ENCODE measurements at regions not wholly inside any gene's neighbourhood (a gene's known extent, or its start where the extent isn't known, plus 50 kb on each side); places are given as distances from the start of the nearest gene placed in this dataset.

GRCh38 chr13:71219698-71220415, 647.1 kb downstream of the DACH1 start:
- H3K4me2 ChIP-seq (ENCODE audit: low read depth, low read length): no peak overlapping the region
- ChIA-PET POLR2A (no interaction called here), CTCF (ENCODE audit: low intra/inter-chr PET ratio, low total read pairs) (no interaction called here)
- no peak for ATAC-seq
- H3K79me2 ChIP-seq (ENCODE audit: insufficient read depth, low read length): no peaks in the 10 kb centered on the region
- in situ Hi-C loops (cut with HindIII; ENCODE audit: extremely low pct_ligation_motif_present, low pct_unique_long_range_greater_than_20kb) (no loop called here), intact Hi-C loops (cut with micrococcal nuclease; ENCODE audit: unreplicated experiment) (loop anchor here (1.0 to 2.0 kb wide), 3 partner anchors 259 to 597 kb away; no protein-coding TSS in a partner anchor)
- no peaks in the 10 kb centered on the region for H3K4me1 ChIP-seq (ENCODE audit: insufficient read depth, low read length)
- no peaks in the 10 kb centered on the region for H4K20me1 ChIP-seq (ENCODE audit: insufficient read depth, low read length)
- H3K9ac ChIP-seq (ENCODE audit: insufficient read depth, low read depth, low read length): no peak overlapping the region
- WGBS (ENCODE audit: low lambda C conversion rate): 23% methylated on average over 8 of the region's 8 CpGs
- BruUV-seq (replicated peaks): no TSS peak
- no peak for FAIRE-seq
- TF ChIP-seq XRCC5 (optimal IDR thresholded peaks at IDR 0.05; ENCODE audit: low read length): no peak
- TF ChIP-seq CBX5 (CRISPR knock-in tag; IDR thresholded peaks at IDR 0.05; ENCODE audit: borderline replicate concordance): no peak
- TF ChIP-seq BCLAF1 (IDR thresholded peaks at IDR 0.05): no peak
- no peak for TF ChIP-seq SYNCRIP (IDR thresholded peaks at IDR 0.05; ENCODE audit: insufficient read depth, low read depth, low read length)
- TF ChIP-seq ZNF513 (CRISPR knock-in tag; conservative IDR thresholded peaks at IDR 0.05): no peak
- no peak for TF ChIP-seq HOXA7 (CRISPR knock-in tag; IDR thresholded peaks at IDR 0.05)
- no peak for TF ChIP-seq ZNF652 (CRISPR knock-in tag; IDR thresholded peaks at IDR 0.05; ENCODE audit: borderline replicate concordance, low read depth)
- TF ChIP-seq ZNF570 (CRISPR knock-in tag; IDR thresholded peaks at IDR 0.05; ENCODE audit: borderline replicate concordance): no peak
- TF ChIP-seq GRHL1 (CRISPR knock-in tag; conservative IDR thresholded peaks at IDR 0.05): no peak
- TF ChIP-seq SETDB1 (CRISPR knock-in tag; IDR thresholded peaks at IDR 0.05; ENCODE audit: borderline replicate concordance): no peak
- TF ChIP-seq ZNF800 (CRISPR knock-in tag; IDR thresholded peaks at IDR 0.05): no peak
- no peak for TF ChIP-seq HNF4G (IDR thresholded peaks at IDR 0.05; ENCODE audit: borderline replicate concordance, low read depth, low read length)
- no peak for TF ChIP-seq HNF4G (CRISPR knock-in tag; IDR thresholded peaks at IDR 0.05; ENCODE audit: borderline replicate concordance, low read depth)
- DNase-seq (ENCODE audit: low spot score): no peak
- H3K27ac ChIP-seq (ENCODE audit: extremely low read length, insufficient read depth, low read length): no peak overlapping the region
- H3K9me3 ChIP-seq (ENCODE audit: low read length): no peaks in the 10 kb centered on the region
- no peak overlapping the region for H2AFZ ChIP-seq (ENCODE audit: low read length)
- H3K27me3 ChIP-seq (ENCODE audit: control insufficient read depth in 1 of 2, insufficient read depth in 2 of 2, low read length in 2 of 2): peaks cover 0 to 2% of the 10 kb centered on the region in 2 experiments; a peak in 1 of 5 replicates
- no peaks in the 10 kb centered on the region for H3K36me3 ChIP-seq (replicated peaks in 1 of 2; ENCODE audit: control insufficient read depth in 1 of 2, insufficient read depth in 2 of 2, low read length in 2 of 2)
- H3K4me3 ChIP-seq (replicated peaks in 1 of 3; ENCODE audit: insufficient read depth in 1 of 3, low read depth in 2 of 3, low read length in 3 of 3): no peak overlapping the region
